GM23338 (cell line): ENCODE measurements at regions not wholly inside any gene's neighbourhood (a gene's known extent, or its start where the extent isn't known, plus 50 kb on each side); places are given as distances from the start of the nearest gene placed in this dataset.

Experiments
- ATAC-seq: fragments of 200-7000 bp; cut with Tn5 transposase; 3 replicates; pipeline ENCODE4 v1.9.1; 2020
- DNase-seq: peaks from one replicate; pipeline ENCODE4 v3.0.0-alpha.2; 2015; ENCODE audit warnings: low spot score
- H2AFZ ChIP-seq: fragments of 200-600 bp; sonication (generic); 2 replicates; pipeline ENCODE4 v1.8.0; 2016; ENCODE audit warnings: antibody characterized with exemption, mild to moderate bottlenecking, moderate library complexity
- H3F3A ChIP-seq: fragments of 200-600 bp; sonication (generic); replicated peaks from 2 replicates; pipeline ENCODE4 v1.8.0; 2017; ENCODE audit warnings: antibody characterized with exemption, mixed run types, low read depth
- H3K27ac ChIP-seq: fragments of 200-600 bp; sonication (generic); 2 replicates; pipeline ENCODE4 v1.6.1; 2016; ENCODE audit warnings: low read depth
- H3K27me3 ChIP-seq: fragments of 200-600 bp; sonication (generic); 2 replicates; pipeline ENCODE4 v1.8.0; 2016; ENCODE audit warnings: mild to moderate bottlenecking, mixed run types, moderate library complexity; ENCODE audit not compliant: insufficient read depth
- H3K36me3 ChIP-seq: fragments of 200-600 bp; sonication (generic); 2 replicates; pipeline ENCODE4 v1.8.0; 2016; ENCODE audit warnings: mild to moderate bottlenecking; ENCODE audit not compliant: insufficient read depth
- H3K4me1 ChIP-seq: fragments of 200-600 bp; sonication (generic); 2 replicates; pipeline ENCODE4 v1.8.0; 2016; ENCODE audit warnings: mild to moderate bottlenecking, moderate library complexity; ENCODE audit not compliant: insufficient read depth
- H3K4me2 ChIP-seq: fragments of 200-600 bp; sonication (generic); 2 replicates; pipeline ENCODE4 v1.7.1; 2017; ENCODE audit warnings: mixed run types
- H3K4me3 ChIP-seq: fragments of 200-600 bp; sonication (generic); 2 replicates; pipeline ENCODE4 v1.6.1; 2016; ENCODE audit warnings: mixed run types
- H3K79me2 ChIP-seq: fragments of 200-600 bp; sonication (generic); replicated peaks from 2 replicates; pipeline ENCODE4 v1.8.0; 2017; ENCODE audit warnings: mild to moderate bottlenecking; ENCODE audit not compliant: insufficient read depth
- H3K9me2 ChIP-seq: fragments of 200-600 bp; sonication (generic); 2 replicates; pipeline ENCODE4 v1.8.0; 2017; ENCODE audit not compliant: insufficient read depth
- H4K20me1 ChIP-seq: fragments of 200-600 bp; sonication (generic); replicated peaks from 2 replicates; pipeline ENCODE4 v1.8.0; 2017; ENCODE audit warnings: mild to moderate bottlenecking; ENCODE audit not compliant: insufficient read depth
- H3K27ac Mint-ChIP-seq: 2 replicates; pipeline ENCODE4 v1.8.0; 2020; ENCODE audit warnings: inconsistent platforms, mild to moderate bottlenecking, moderate library complexity, mixed read lengths
- H3K27me3 Mint-ChIP-seq: 3 replicates; pipeline ENCODE4 v1.8.0; 2022; ENCODE audit warnings: low read depth, mild to moderate bottlenecking, moderate library complexity, mixed read lengths, inconsistent platforms; ENCODE audit not compliant: insufficient read depth, poor library complexity
- H3K36me3 Mint-ChIP-seq: 3 replicates; pipeline ENCODE4 v1.8.0; 2021; ENCODE audit warnings: low read depth, mild to moderate bottlenecking, inconsistent platforms, moderate library complexity, mixed read lengths
- H3K4me1 Mint-ChIP-seq: 3 replicates; pipeline ENCODE4 v1.8.0; 2020; ENCODE audit warnings: mild to moderate bottlenecking, inconsistent platforms, mixed read lengths
- H3K4me3 Mint-ChIP-seq: 3 replicates; pipeline ENCODE4 v1.8.0; 2021; ENCODE audit warnings: moderate library complexity, mild to moderate bottlenecking, inconsistent platforms, mixed read lengths
- H3K9me3 Mint-ChIP-seq: 3 replicates; pipeline ENCODE4 v1.8.0; 2020; ENCODE audit warnings: moderate library complexity, mild to moderate bottlenecking, inconsistent platforms, mixed read lengths
- CREB1 ChIP-seq: fragments of 250-450 bp; sonication (Bioruptor Pico); IDR thresholded peaks from 2 replicates; pipeline ENCODE4 v1.5.0; 2020; ENCODE audit warnings: low read depth, mild to moderate bottlenecking, moderate library complexity
- CTCF ChIP-seq, 2 experiments: fragments of 200-600 bp in 1 of 2; sonication (generic) in 1 of 2; conservative IDR thresholded peaks; 2 replicates each; pipeline versions ENCODE4 v1.5.1 to v1.6.1; 2016 to 2017; ENCODE audit warnings: antibody characterized with exemption in 2 of 2, low read depth in 2 of 2, mild to moderate bottlenecking in 2 of 2, moderate library complexity in 1 of 2
- EZH2 ChIP-seq: fragments of 200-600 bp; sonication (generic); IDR thresholded peaks from one replicate; pipeline ENCODE4 v1.8.0; 2017; ENCODE audit warnings: antibody characterized with exemption, mild to moderate bottlenecking, low read depth; ENCODE audit not compliant: unreplicated experiment
- EZH2phosphoT487 ChIP-seq: fragments of 200-600 bp; sonication (generic); IDR thresholded peaks from one replicate; pipeline ENCODE4 v1.8.1; 2018; ENCODE audit warnings: antibody characterized with exemption; ENCODE audit not compliant: unreplicated experiment
- JUNB ChIP-seq: IDR thresholded peaks from one replicate; pipeline ENCODE4 v1.6.1; 2016; ENCODE audit warnings: antibody characterized with exemption; ENCODE audit not compliant: unreplicated experiment
- NANOG ChIP-seq: IDR thresholded peaks from 2 replicates; pipeline ENCODE4 v1.6.1; 2016; ENCODE audit warnings: antibody characterized with exemption, borderline replicate concordance
- POLR2AphosphoS5 ChIP-seq: IDR thresholded peaks from 2 replicates; pipeline ENCODE4 v1.6.1; 2016; ENCODE audit warnings: antibody characterized with exemption, low read depth
- REST ChIP-seq: IDR thresholded peaks from one replicate; pipeline ENCODE4 v1.6.1; 2018; ENCODE audit warnings: antibody characterized with exemption; ENCODE audit not compliant: unreplicated experiment
- STAT1 ChIP-seq: IDR thresholded peaks from one replicate; pipeline ENCODE4 v1.6.1; 2016; ENCODE audit warnings: antibody characterized with exemption; ENCODE audit not compliant: unreplicated experiment
- ZNF114 ChIP-seq: fragments of 250-450 bp; sonication (Bioruptor Pico); IDR thresholded peaks from 2 replicates; pipeline ENCODE4 v1.5.0; 2020; ENCODE audit warnings: mild to moderate bottlenecking, moderate library complexity
- ZNF462 ChIP-seq: fragments of 250-450 bp; sonication (Bioruptor Pico); IDR thresholded peaks from 2 replicates; pipeline ENCODE4 v1.5.0; 2020; ENCODE audit warnings: mild to moderate bottlenecking, moderate library complexity

GRCh38 chr5:121675924-121676323 is 175.8 kb upstream of the FTMT start (continued):
- TF ChIP-seq ZNF114 (no peak), STAT1 (no peak), REST (no peak)

GRCh38 chr5:121681229-121681855 is 170.3 kb upstream of the FTMT start:
- TF ChIP-seq ZNF114 = no peak
- no peak for TF ChIP-seq NANOG
- no peak for TF ChIP-seq EZH2
- no peak for TF ChIP-seq POLR2AphosphoS5
- no peak for TF ChIP-seq STAT1
- TF ChIP-seq ZNF462 (CRISPR knock-in tag) = no peak
- TF ChIP-seq JUNB = no peak
- no peak for TF ChIP-seq CTCF (conservative IDR thresholded peaks at IDR 0.05; ENCODE audit: low read depth in 2 of 2)
- no peak for TF ChIP-seq EZH2phosphoT487
- no peak for TF ChIP-seq CREB1 (CRISPR knock-in tag)
- Mint-ChIP-seq H3K27me3 (no peaks in the 10 kb centered on the region), H3K4me1 (peaks cover 3% of the 10 kb centered on the region; the same call in 1 of the 3 replicates), H3K36me3 (peaks cover 15% of the 10 kb centered on the region), H3K4me3 (no peak overlapping the region), H3K9me3 (peaks cover 30% of the 10 kb centered on the region), H3K27ac (no peak overlapping the region)
- H2AFZ ChIP-seq = no peak overlapping the region
- H3K36me3 ChIP-seq = peaks cover 11% of the 10 kb centered on the region
- ATAC-seq (no peak), DNase-seq (peak; percentile 11)
- H4K20me1 ChIP-seq = no peaks in the 10 kb centered on the region
- H3K4me1 ChIP-seq = no peaks in the 10 kb centered on the region; the same call in 1 of the 2 replicates
- H3K79me2 ChIP-seq = no peaks in the 10 kb centered on the region
- H3F3A ChIP-seq = no peaks in the 10 kb centered on the region
- no peak overlapping the region for H3K4me3 ChIP-seq
- no peak overlapping the region for H3K27ac ChIP-seq
- peaks cover 10% of the 10 kb centered on the region; the same call in 1 of the 2 replicates for H3K9me2 ChIP-seq
- no peak overlapping the region for H3K4me2 ChIP-seq
- H3K27me3 ChIP-seq = no peaks in the 10 kb centered on the region
